Stomach (tissue), 8 donors: ENCODE measurements at regions not wholly inside any gene's neighbourhood (a gene's known extent, or its start where the extent isn't known, plus 50 kb on each side); places are given as distances from the start of the nearest gene placed in this dataset.

ENCODE experiments used
- DNase-seq, 2 donors: peaks; one replicate each; pipeline versions ENCODE4 v3.0.0 to v3.0.0-alpha.2; 2013 to 2019
- H3K27ac ChIP-seq, 5 donors: fragments of 200-600 bp in 4 of 5; sonication (generic) in 4 of 5; one replicate each; pipeline ENCODE4 v1.5.1; 2013 to 2019; ENCODE audit warnings: mild to moderate bottlenecking in 1 of 5, moderate library complexity in 1 of 5
- H3K27me3 ChIP-seq, 3 donors: fragments of 200-600 bp; sonication (generic); one replicate each; pipeline ENCODE4 v1.5.1; 2017 to 2019; ENCODE audit warnings: mixed run types in 1 of 3
- H3K36me3 ChIP-seq, 4 donors: fragments of 200-600 bp; sonication (generic); 1 replicate in 3 of 4; 2 replicates in 1 of 4; pipeline ENCODE4 v1.5.1; 2016 to 2019
- H3K4me1 ChIP-seq, 4 donors: fragments of 200-600 bp; sonication (generic); one replicate each; pipeline ENCODE4 v1.5.1; 2016 to 2019
- H3K4me3 ChIP-seq, 4 donors: fragments of 200-600 bp; sonication (generic) in 3 of 4; one replicate each; pipeline ENCODE4 v1.5.1; 2016 to 2019; ENCODE audit warnings: mild to moderate bottlenecking in 1 of 4
- H3K9me3 ChIP-seq, 4 donors: fragments of 200-600 bp; sonication (generic); one replicate each; pipeline ENCODE4 v1.5.1; 2016 to 2019
- EP300 ChIP-seq: sonication (generic); formaldehyde crosslinking; IDR thresholded peaks from one replicate; pipeline ENCODE4 v1.6.1; 2017; ENCODE audit warnings: antibody characterized with exemption
- POLR2A ChIP-seq, 4 donors: fragments of 450-650 bp; IDR thresholded peaks; one replicate each; pipeline ENCODE4 v1.6.1; 2016; ENCODE audit warnings: antibody characterized with exemption in 4 of 4, control low read depth in 2 of 4, mild to moderate bottlenecking in 1 of 4, moderate library complexity in 1 of 4
- POLR2AphosphoS5 ChIP-seq, 3 donors: sonication (generic); formaldehyde crosslinking; IDR thresholded peaks; one replicate each; pipeline ENCODE4 v1.6.1; 2016; ENCODE audit warnings: antibody characterized with exemption in 3 of 3
- WGBS, 5 donors: extraction: QIAGEN DNeasy Blood & Tissue Kit in 3 of 5; methylation state at CpG; one replicate each; pipeline versions ENCODE4 v1.1.5 to v1.1.7; 2013 to 2018; 5-methylcytosine and 5-hydroxymethylcytosine counted together
- intact Hi-C: fragments of 100-400 bp; cut with DNase I; formaldehyde crosslinking; loops from one replicate; pipeline ENCODE4 v1.15.1; 2023; ENCODE audit warnings: low total_unique reads
- TF ChIP-seq, protein P1 (sequence below), 7 experiments: fragments of 450-650 bp in 4 of 7; fragments of 200-600 bp in 3 of 7; sonication (generic) in 3 of 7; IDR thresholded peaks; one replicate each; pipeline ENCODE4 v1.5.1; 2016 to 2019; ENCODE audit warnings: antibody characterized with exemption in 7 of 7, control low read depth in 2 of 7, mild to moderate bottlenecking in 1 of 7
- donor health status: healthy with polysubstance abuse.
- donor health status: Bipolar disorder and iron deficiency.
- donor health status: healthy.

DNA sequence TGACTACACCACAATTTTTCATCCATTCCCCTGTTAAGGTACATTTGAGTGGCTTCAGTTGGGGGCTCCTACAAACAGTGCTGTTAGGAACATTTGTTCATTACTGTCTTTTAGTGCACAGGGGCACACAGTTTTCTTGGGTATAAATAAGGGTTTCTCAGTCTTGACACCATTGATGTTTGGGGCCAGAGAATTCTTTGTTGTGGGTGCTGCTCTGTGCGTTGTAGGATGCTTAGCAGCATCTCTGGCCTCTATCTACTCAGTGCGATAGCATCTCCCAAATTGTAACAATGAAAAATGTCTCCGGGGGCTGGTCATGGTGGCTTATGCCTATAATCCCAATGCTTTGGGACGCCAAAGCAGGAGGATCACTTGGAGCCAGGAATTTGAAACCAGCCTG is 153.0 kb upstream of the MYL2 start:
- Histone ChIP-seq H3K4me3 (no peak overlapping the region), H3K4me1 (peaks cover 0 to 11% (median 5%) of the 10 kb centered on the region in 4 donors), H3K27ac (no peak overlapping the region), H3K9me3 (no peaks in the 10 kb centered on the region), H3K36me3 (no peaks in the 10 kb centered on the region), H3K27me3 (peaks cover 0 to 30% (median 2%) of the 10 kb centered on the region in 3 donors)
- DNase-seq: no peak
- TF ChIP-seq POLR2A (IDR thresholded peaks at IDR 0.05) (no peak), EP300 (no peak), POLR2AphosphoS5 (IDR thresholded peaks at IDR 0.05) (no peak)
- TF ChIP-seq, protein P1, sequence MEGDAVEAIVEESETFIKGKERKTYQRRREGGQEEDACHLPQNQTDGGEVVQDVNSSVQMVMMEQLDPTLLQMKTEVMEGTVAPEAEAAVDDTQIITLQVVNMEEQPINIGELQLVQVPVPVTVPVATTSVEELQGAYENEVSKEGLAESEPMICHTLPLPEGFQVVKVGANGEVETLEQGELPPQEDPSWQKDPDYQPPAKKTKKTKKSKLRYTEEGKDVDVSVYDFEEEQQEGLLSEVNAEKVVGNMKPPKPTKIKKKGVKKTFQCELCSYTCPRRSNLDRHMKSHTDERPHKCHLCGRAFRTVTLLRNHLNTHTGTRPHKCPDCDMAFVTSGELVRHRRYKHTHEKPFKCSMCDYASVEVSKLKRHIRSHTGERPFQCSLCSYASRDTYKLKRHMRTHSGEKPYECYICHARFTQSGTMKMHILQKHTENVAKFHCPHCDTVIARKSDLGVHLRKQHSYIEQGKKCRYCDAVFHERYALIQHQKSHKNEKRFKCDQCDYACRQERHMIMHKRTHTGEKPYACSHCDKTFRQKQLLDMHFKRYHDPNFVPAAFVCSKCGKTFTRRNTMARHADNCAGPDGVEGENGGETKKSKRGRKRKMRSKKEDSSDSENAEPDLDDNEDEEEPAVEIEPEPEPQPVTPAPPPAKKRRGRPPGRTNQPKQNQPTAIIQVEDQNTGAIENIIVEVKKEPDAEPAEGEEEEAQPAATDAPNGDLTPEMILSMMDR (IDR thresholded peaks at IDR 0.05): no peak
- 84 to 95% (median 92%) methylated on average over 4 of the region's 4 CpGs for WGBS, 5 donors
- intact Hi-C loops: no loop called here

DNA sequence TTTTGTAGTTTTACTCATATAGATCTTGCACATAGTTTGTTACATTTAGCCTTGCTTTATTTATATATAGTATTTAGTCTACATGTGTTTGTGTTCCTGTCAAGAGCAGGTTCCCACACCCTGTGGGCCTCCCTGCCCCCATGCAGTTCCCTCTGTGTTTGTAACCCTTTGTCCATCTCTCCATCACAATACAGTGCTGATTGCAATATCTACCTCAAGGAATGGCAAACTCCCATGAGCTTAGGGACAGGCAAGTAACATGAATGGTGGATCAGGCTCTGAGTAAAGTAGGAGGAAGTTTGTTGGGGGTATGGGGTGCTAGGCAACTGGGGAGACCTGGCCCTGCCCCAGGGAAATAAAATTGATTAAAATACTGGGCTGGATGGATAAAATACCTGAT is 151.9 kb upstream of the MYL2 start:
- H3K27me3 ChIP-seq: peaks cover 0 to 30% (median 5%) of the 10 kb centered on the region in 3 donors
- no peak for DNase-seq
- no peaks in the 10 kb centered on the region for H3K9me3 ChIP-seq
- intact Hi-C loops: no loop called here
- H3K36me3 ChIP-seq: no peaks in the 10 kb centered on the region
- no peak overlapping the region for H3K4me3 ChIP-seq
- peak overlapping the region in 1 of 5 donors; percentile 14 for H3K27ac ChIP-seq
- TF ChIP-seq POLR2AphosphoS5 (IDR thresholded peaks at IDR 0.05) (no peak), EP300 (no peak), POLR2A (IDR thresholded peaks at IDR 0.05) (no peak)
- TF ChIP-seq, protein P1 (IDR thresholded peaks at IDR 0.05): no peak
- peaks cover 0 to 11% (median 5%) of the 10 kb centered on the region in 4 donors for H3K4me1 ChIP-seq

DNA sequence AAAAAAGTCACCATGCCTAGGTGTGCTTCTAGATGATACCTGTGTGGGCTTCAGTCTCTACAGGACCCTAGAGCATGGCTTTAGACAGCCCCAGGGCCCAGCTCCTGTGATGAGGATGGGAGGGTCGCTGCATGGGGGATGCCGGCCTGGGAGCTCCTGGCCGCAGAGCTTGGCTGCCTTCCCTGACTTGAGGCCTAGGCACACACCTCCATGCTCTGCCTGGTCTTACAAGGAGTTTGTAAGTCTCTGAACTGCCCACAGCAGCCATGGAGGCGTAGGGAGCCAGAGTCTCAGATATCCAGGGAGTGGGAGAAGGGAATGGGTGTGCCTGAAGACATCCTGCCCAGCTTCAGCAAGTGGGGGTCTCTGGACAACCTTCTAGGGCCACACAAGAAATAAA is 149.5 kb upstream of the MYL2 start:
- WGBS, 5 donors: 77 to 92% (median 86%) methylated on average over 3 to 4 of the region's 4 CpGs
- DNase-seq: no peak
- intact Hi-C loops: no loop called here
- H3K4me1 ChIP-seq: no peaks in the 10 kb centered on the region
- no peaks in the 10 kb centered on the region for H3K36me3 ChIP-seq
- no peaks in the 10 kb centered on the region for H3K9me3 ChIP-seq
- H3K27ac ChIP-seq: no peak overlapping the region
- no peak overlapping the region for H3K4me3 ChIP-seq
- peaks cover 0 to 24% (median 5%) of the 10 kb centered on the region in 3 donors for H3K27me3 ChIP-seq
- TF ChIP-seq, protein P1 (IDR thresholded peaks at IDR 0.05): no peak
- TF ChIP-seq EP300 (no peak), POLR2AphosphoS5 (IDR thresholded peaks at IDR 0.05) (no peak), POLR2A (IDR thresholded peaks at IDR 0.05) (no peak)

DNA sequence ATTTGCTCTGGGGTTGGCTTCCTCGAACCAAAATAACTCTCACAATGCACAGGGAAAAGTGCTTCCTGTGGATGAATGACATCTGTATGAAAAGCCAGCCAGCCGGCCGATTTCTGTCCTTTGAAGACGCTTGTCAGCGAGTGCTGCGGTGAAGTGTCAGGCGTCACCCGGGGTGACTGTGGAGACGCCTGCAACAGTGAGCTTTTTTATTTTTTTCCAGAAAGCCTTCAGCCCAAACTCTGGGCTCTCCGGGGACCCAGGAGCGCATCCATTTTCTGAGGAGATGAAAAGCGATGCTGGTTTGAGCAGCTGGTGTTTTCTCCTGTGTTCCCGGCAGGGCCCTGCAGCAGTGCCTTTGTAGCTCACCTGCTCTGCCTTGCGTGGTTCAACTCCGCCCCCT is 147.9 kb upstream of the MYL2 start:
- H3K9me3 ChIP-seq: no peaks in the 10 kb centered on the region
- 35 to 47% (median 40%) methylated on average over 14 to 15 of the region's 15 CpGs for WGBS, 5 donors
- peaks cover 0 to 19% (median 5%) of the 10 kb centered on the region in 3 donors for H3K27me3 ChIP-seq
- no peak overlapping the region for H3K27ac ChIP-seq
- no peak for TF ChIP-seq POLR2A (IDR thresholded peaks at IDR 0.05)
- TF ChIP-seq, protein P1 (IDR thresholded peaks at IDR 0.05): no peak
- no peak for TF ChIP-seq EP300
- TF ChIP-seq POLR2AphosphoS5 (IDR thresholded peaks at IDR 0.05): no peak
- DNase-seq: peak in 1 of 2 donors; percentile 52
- no peaks in the 10 kb centered on the region for H3K36me3 ChIP-seq
- no peak overlapping the region for H3K4me3 ChIP-seq
- H3K4me1 ChIP-seq: no peaks in the 10 kb centered on the region
- intact Hi-C loops: no loop called here
